Panc1 (cell line): ENCODE measurements at regions not wholly inside any gene's neighbourhood (a gene's known extent, or its start where the extent isn't known, plus 50 kb on each side); places are given as distances from the start of the nearest gene placed in this dataset.
"Not testable (repeated sequence)": the region's sequence is repeated elsewhere in the genome, so short reads cannot be mapped to it uniquely, and the experiment has no call there.

Source experiments
- POLR2AphosphoS5 ChIP-seq: IDR thresholded peaks from 2 replicates; pipeline ENCODE4 v1.6.1; 2012; ENCODE audit warnings: mild to moderate bottlenecking, low read depth, low read length, moderate library complexity
- SIN3A ChIP-seq: IDR thresholded peaks from 2 replicates; pipeline ENCODE4 v1.6.1; 2012; ENCODE audit warnings: low read depth, mild to moderate bottlenecking, low read length, moderate library complexity, borderline replicate concordance; ENCODE audit not compliant: insufficient read depth
- TCF7L2 ChIP-seq: IDR thresholded peaks from 2 replicates; pipeline ENCODE4 v1.6.1; 2011; ENCODE audit warnings: mild to moderate bottlenecking, low read depth, low read length, inconsistent platforms
- TF ChIP-seq, protein P1 (sequence below): fragments of 450-650 bp; IDR thresholded peaks from 2 replicates; pipeline ENCODE4 v1.5.1; 2017; ENCODE audit warnings: mild to moderate bottlenecking
- TF ChIP-seq, protein P2 (sequence below), 2 experiments: IDR thresholded peaks; 2 replicates each; pipeline ENCODE4 v1.6.1; 2011 to 2012; ENCODE audit warnings: low read depth in 2 of 2, control low read depth in 1 of 2, low read length in 1 of 2, mild to moderate bottlenecking in 1 of 2, moderate library complexity in 1 of 2; ENCODE audit not compliant: insufficient read depth in 1 of 2

DNA sequence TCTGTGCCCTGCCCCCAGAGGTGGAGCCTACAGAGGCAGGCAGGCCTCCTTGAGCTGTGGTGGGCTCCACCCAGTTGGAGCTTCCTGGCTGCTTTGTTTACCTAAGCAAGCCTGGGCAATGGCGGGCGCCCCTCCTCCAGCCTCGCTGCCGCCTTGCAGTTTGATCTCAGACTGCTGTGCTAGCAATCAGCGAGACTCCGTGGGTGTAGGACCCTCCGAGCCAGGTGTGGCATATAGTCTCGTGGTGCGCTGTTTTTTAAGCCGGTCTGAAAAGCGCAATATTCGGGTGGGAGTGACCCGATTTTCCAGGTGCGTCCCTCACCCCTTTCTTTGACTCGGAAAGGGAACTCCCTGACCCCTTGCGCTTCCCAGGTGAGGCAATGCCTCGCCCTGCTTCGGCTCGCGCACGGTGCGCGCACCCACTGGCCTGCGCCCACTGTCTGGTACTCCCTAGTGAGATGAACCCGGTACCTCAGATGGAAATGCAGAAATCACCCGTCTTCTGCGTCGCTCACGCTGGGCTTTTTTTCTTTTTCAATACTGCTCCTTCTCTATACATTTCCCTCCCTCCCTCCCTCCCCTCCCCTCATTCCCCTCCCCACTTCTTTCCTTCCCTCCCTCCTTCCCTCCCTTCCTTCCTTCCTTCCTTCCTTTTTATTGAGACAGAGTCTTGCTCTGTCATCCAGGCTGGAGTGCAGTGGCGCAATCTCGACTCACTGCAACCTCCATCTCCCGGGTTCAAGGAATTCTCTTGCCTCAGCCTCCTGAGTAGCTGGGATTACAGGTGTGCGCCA, 197.1 kb upstream of the TBL1XR1 start:
- TF ChIP-seq, protein P1, sequence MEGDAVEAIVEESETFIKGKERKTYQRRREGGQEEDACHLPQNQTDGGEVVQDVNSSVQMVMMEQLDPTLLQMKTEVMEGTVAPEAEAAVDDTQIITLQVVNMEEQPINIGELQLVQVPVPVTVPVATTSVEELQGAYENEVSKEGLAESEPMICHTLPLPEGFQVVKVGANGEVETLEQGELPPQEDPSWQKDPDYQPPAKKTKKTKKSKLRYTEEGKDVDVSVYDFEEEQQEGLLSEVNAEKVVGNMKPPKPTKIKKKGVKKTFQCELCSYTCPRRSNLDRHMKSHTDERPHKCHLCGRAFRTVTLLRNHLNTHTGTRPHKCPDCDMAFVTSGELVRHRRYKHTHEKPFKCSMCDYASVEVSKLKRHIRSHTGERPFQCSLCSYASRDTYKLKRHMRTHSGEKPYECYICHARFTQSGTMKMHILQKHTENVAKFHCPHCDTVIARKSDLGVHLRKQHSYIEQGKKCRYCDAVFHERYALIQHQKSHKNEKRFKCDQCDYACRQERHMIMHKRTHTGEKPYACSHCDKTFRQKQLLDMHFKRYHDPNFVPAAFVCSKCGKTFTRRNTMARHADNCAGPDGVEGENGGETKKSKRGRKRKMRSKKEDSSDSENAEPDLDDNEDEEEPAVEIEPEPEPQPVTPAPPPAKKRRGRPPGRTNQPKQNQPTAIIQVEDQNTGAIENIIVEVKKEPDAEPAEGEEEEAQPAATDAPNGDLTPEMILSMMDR = not testable (repeated sequence)
- TF ChIP-seq, protein P2, sequence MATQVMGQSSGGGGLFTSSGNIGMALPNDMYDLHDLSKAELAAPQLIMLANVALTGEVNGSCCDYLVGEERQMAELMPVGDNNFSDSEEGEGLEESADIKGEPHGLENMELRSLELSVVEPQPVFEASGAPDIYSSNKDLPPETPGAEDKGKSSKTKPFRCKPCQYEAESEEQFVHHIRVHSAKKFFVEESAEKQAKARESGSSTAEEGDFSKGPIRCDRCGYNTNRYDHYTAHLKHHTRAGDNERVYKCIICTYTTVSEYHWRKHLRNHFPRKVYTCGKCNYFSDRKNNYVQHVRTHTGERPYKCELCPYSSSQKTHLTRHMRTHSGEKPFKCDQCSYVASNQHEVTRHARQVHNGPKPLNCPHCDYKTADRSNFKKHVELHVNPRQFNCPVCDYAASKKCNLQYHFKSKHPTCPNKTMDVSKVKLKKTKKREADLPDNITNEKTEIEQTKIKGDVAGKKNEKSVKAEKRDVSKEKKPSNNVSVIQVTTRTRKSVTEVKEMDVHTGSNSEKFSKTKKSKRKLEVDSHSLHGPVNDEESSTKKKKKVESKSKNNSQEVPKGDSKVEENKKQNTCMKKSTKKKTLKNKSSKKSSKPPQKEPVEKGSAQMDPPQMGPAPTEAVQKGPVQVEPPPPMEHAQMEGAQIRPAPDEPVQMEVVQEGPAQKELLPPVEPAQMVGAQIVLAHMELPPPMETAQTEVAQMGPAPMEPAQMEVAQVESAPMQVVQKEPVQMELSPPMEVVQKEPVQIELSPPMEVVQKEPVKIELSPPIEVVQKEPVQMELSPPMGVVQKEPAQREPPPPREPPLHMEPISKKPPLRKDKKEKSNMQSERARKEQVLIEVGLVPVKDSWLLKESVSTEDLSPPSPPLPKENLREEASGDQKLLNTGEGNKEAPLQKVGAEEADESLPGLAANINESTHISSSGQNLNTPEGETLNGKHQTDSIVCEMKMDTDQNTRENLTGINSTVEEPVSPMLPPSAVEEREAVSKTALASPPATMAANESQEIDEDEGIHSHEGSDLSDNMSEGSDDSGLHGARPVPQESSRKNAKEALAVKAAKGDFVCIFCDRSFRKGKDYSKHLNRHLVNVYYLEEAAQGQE (IDR thresholded peaks at IDR 0.05; ENCODE audit: insufficient read depth in 1 of 2, low read depth in 2 of 2, low read length in 1 of 2) = not testable (repeated sequence)
- TF ChIP-seq POLR2AphosphoS5, SIN3A, TCF7L2: not testable (repeated sequence)
